Neural cell (in vitro differentiated cells): ENCODE measurements at regions not wholly inside any gene's neighbourhood (a gene's known extent, or its start where the extent isn't known, plus 50 kb on each side); places are given as distances from the start of the nearest gene placed in this dataset.

ENCODE experiments used
- EP300 ChIP-seq: fragments of 450-650 bp; conservative IDR thresholded peaks from 2 replicates; pipeline ENCODE4 v1.6.1; 2014; ENCODE audit warnings: antibody characterized with exemption, mild to moderate bottlenecking, moderate library complexity; ENCODE audit not compliant: poor library complexity, severe bottlenecking
- EZH2 ChIP-seq: fragments of 200-600, 300-800 bp; shearing (Covaris generic), sonication (generic); IDR thresholded peaks from 2 replicates; pipeline ENCODE4 v1.6.1; 2014; ENCODE audit warnings: antibody characterized with exemption, low read length, borderline replicate concordance, mild to moderate bottlenecking; ENCODE audit not compliant: insufficient read depth, poor library complexity, severe bottlenecking
- MXI1 ChIP-seq: fragments of 450-650 bp; conservative IDR thresholded peaks from 2 replicates; pipeline ENCODE4 v1.6.1; 2014; ENCODE audit warnings: antibody characterized with exemption, mild to moderate bottlenecking; ENCODE audit not compliant: poor library complexity, severe bottlenecking
- POLR2AphosphoS5 ChIP-seq: IDR thresholded peaks from 2 replicates; pipeline ENCODE4 v1.6.1; 2012
- RAD21 ChIP-seq: fragments of 450-650 bp; conservative IDR thresholded peaks from 2 replicates; pipeline ENCODE4 v1.6.1; 2014; ENCODE audit warnings: antibody characterized with exemption, mild to moderate bottlenecking, moderate library complexity
- SMC3 ChIP-seq: fragments of 450-650 bp; conservative IDR thresholded peaks from 2 replicates; pipeline ENCODE4 v1.6.1; 2014; ENCODE audit warnings: antibody characterized with exemption, mild to moderate bottlenecking, moderate library complexity; ENCODE audit not compliant: poor library complexity
- TAF1 ChIP-seq: IDR thresholded peaks from 2 replicates; pipeline ENCODE4 v1.6.1; 2012; ENCODE audit warnings: low read depth
- TF ChIP-seq, protein P1 (sequence below): fragments of 450-650 bp; IDR thresholded peaks from 2 replicates; pipeline ENCODE4 v1.5.1; 2014; ENCODE audit warnings: antibody characterized with exemption, mild to moderate bottlenecking, moderate library complexity; ENCODE audit not compliant: poor library complexity, severe bottlenecking
- TF ChIP-seq, protein P2 (sequence below): IDR thresholded peaks from 2 replicates; pipeline ENCODE4 v1.6.1; 2012; ENCODE audit warnings: borderline replicate concordance

DNA sequence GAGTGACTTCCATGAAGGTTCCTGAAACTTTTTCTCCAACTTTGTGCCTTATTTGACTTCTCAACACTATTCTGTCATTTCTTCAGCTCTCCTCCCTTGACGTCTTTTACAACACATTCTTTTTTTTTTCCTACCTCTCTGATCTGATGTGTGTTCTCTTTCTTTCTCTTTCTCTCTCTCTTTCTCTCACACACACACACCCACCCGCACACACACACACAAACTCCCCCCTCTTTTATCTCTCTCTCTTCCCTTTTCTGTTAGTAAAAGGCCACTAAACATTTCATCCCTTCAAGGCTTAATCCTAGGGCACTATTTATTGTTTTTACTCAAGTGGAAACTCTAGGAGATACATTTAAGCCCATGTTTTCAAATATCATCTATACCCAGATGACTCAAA lies 107.8 kb upstream of the CNTNAP5 start:
- TF ChIP-seq, protein P1, sequence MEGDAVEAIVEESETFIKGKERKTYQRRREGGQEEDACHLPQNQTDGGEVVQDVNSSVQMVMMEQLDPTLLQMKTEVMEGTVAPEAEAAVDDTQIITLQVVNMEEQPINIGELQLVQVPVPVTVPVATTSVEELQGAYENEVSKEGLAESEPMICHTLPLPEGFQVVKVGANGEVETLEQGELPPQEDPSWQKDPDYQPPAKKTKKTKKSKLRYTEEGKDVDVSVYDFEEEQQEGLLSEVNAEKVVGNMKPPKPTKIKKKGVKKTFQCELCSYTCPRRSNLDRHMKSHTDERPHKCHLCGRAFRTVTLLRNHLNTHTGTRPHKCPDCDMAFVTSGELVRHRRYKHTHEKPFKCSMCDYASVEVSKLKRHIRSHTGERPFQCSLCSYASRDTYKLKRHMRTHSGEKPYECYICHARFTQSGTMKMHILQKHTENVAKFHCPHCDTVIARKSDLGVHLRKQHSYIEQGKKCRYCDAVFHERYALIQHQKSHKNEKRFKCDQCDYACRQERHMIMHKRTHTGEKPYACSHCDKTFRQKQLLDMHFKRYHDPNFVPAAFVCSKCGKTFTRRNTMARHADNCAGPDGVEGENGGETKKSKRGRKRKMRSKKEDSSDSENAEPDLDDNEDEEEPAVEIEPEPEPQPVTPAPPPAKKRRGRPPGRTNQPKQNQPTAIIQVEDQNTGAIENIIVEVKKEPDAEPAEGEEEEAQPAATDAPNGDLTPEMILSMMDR, result no peak
- no peak for TF ChIP-seq POLR2AphosphoS5
- TF ChIP-seq EZH2, result no peak
- no peak for TF ChIP-seq EP300
- no peak for TF ChIP-seq TAF1
- TF ChIP-seq, protein P2, sequence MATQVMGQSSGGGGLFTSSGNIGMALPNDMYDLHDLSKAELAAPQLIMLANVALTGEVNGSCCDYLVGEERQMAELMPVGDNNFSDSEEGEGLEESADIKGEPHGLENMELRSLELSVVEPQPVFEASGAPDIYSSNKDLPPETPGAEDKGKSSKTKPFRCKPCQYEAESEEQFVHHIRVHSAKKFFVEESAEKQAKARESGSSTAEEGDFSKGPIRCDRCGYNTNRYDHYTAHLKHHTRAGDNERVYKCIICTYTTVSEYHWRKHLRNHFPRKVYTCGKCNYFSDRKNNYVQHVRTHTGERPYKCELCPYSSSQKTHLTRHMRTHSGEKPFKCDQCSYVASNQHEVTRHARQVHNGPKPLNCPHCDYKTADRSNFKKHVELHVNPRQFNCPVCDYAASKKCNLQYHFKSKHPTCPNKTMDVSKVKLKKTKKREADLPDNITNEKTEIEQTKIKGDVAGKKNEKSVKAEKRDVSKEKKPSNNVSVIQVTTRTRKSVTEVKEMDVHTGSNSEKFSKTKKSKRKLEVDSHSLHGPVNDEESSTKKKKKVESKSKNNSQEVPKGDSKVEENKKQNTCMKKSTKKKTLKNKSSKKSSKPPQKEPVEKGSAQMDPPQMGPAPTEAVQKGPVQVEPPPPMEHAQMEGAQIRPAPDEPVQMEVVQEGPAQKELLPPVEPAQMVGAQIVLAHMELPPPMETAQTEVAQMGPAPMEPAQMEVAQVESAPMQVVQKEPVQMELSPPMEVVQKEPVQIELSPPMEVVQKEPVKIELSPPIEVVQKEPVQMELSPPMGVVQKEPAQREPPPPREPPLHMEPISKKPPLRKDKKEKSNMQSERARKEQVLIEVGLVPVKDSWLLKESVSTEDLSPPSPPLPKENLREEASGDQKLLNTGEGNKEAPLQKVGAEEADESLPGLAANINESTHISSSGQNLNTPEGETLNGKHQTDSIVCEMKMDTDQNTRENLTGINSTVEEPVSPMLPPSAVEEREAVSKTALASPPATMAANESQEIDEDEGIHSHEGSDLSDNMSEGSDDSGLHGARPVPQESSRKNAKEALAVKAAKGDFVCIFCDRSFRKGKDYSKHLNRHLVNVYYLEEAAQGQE, result no peak
- TF ChIP-seq SMC3, result no peak
- no peak for TF ChIP-seq MXI1
- TF ChIP-seq RAD21, result no peak
